ENCODE measurements at regions not wholly inside any gene's neighbourhood (a gene's known extent, or its start where the extent isn't known, plus 50 kb on each side); places are given as distances from the start of the nearest gene placed in this dataset.

DNA sequence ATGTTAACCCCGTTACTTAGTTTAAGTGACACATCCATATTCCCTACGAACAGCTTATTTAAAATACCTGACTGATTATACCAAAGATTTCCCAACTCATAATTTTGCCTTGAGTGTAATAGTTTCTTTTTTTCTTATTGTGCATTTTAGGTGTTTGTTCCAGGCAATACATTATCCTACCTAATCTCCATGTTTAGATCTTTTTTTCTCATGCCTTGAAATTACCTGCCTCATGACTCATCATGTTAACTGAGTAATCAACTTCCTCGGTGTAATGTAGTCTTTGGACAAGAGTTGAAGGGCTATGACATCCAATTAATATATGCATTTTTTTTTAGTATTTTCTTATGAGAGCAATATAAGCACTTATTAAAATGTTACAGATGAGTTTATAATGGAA is 228.7 kb upstream of the ANKRD50 start:
- Histone ChIP-seq H3K36me3 (ENCODE audit: low read depth) (no peaks in the 10 kb centered on the region), H3K27me3 (ENCODE audit: insufficient read depth, poor library complexity, severe bottlenecking) (no peaks in the 10 kb centered on the region), H3K4me3 (ENCODE audit: severe bottlenecking) (no peak overlapping the region), H3K4me1 (ENCODE audit: insufficient read depth, poor library complexity, severe bottlenecking) (peaks cover 73% of the 10 kb centered on the region), H3K27ac (ENCODE audit: poor library complexity, severe bottlenecking) (peak overlapping the region; percentile 99), H3K9me3 (ENCODE audit: severe bottlenecking) (no peaks in the 10 kb centered on the region)
- DNase-seq (ENCODE audit: low spot score): no peak
- TF ChIP-seq, protein P1, sequence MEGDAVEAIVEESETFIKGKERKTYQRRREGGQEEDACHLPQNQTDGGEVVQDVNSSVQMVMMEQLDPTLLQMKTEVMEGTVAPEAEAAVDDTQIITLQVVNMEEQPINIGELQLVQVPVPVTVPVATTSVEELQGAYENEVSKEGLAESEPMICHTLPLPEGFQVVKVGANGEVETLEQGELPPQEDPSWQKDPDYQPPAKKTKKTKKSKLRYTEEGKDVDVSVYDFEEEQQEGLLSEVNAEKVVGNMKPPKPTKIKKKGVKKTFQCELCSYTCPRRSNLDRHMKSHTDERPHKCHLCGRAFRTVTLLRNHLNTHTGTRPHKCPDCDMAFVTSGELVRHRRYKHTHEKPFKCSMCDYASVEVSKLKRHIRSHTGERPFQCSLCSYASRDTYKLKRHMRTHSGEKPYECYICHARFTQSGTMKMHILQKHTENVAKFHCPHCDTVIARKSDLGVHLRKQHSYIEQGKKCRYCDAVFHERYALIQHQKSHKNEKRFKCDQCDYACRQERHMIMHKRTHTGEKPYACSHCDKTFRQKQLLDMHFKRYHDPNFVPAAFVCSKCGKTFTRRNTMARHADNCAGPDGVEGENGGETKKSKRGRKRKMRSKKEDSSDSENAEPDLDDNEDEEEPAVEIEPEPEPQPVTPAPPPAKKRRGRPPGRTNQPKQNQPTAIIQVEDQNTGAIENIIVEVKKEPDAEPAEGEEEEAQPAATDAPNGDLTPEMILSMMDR (IDR thresholded peaks at IDR 0.05; ENCODE audit: poor library complexity, severe bottlenecking): no peak
- ATAC-seq (ENCODE audit: low read depth): peak; percentile 63

- no peak for DNase-seq (ENCODE audit: low spot score)
Measured at GRCh38 chr4:124940387-124940786, 227.9 kb upstream of the ANKRD50 start.

GRCh38 chr4:124939908-124940307 is 227.4 kb upstream of the ANKRD50 start:
- TF ChIP-seq, protein P1 (IDR thresholded peaks at IDR 0.05; ENCODE audit: poor library complexity, severe bottlenecking): no peak
- no peaks in the 10 kb centered on the region for H3K27me3 ChIP-seq (ENCODE audit: insufficient read depth, poor library complexity, severe bottlenecking)
- no peak overlapping the region for H3K4me3 ChIP-seq (ENCODE audit: severe bottlenecking)
- H3K9me3 ChIP-seq (ENCODE audit: severe bottlenecking): no peaks in the 10 kb centered on the region
- peaks cover 65% of the 10 kb centered on the region for H3K4me1 ChIP-seq (ENCODE audit: insufficient read depth, poor library complexity, severe bottlenecking)
- H3K27ac ChIP-seq (ENCODE audit: poor library complexity, severe bottlenecking): peak overlapping the region; percentile 99
- no peak for ATAC-seq (ENCODE audit: low read depth)
- no peaks in the 10 kb centered on the region for H3K36me3 ChIP-seq (ENCODE audit: low read depth)
- DNase-seq (ENCODE audit: low spot score): no peak

More at GRCh38 chr4:124940387-124940786, 227.9 kb upstream of the ANKRD50 start:
- H3K27ac ChIP-seq (ENCODE audit: poor library complexity, severe bottlenecking): peak overlapping the region; percentile 99
- no peak overlapping the region for H3K4me3 ChIP-seq (ENCODE audit: severe bottlenecking)
- ATAC-seq (ENCODE audit: low read depth): peak; percentile 69
- H3K27me3 ChIP-seq (ENCODE audit: insufficient read depth, poor library complexity, severe bottlenecking): no peaks in the 10 kb centered on the region
- H3K4me1 ChIP-seq (ENCODE audit: insufficient read depth, poor library complexity, severe bottlenecking): peaks cover 68% of the 10 kb centered on the region
- H3K36me3 ChIP-seq (ENCODE audit: low read depth): no peaks in the 10 kb centered on the region
- TF ChIP-seq, protein P1 (IDR thresholded peaks at IDR 0.05; ENCODE audit: poor library complexity, severe bottlenecking): no peak
- no peaks in the 10 kb centered on the region for H3K9me3 ChIP-seq (ENCODE audit: severe bottlenecking)

GRCh38 chr4:124938836-124939235 is 226.3 kb upstream of the ANKRD50 start:
- Histone ChIP-seq H3K9me3 (ENCODE audit: severe bottlenecking) (no peaks in the 10 kb centered on the region), H3K36me3 (ENCODE audit: low read depth) (no peaks in the 10 kb centered on the region), H3K27ac (ENCODE audit: poor library complexity, severe bottlenecking) (peak overlapping the region; percentile 99), H3K4me1 (ENCODE audit: insufficient read depth, poor library complexity, severe bottlenecking) (peaks cover 56% of the 10 kb centered on the region), H3K4me3 (ENCODE audit: severe bottlenecking) (no peak overlapping the region), H3K27me3 (ENCODE audit: insufficient read depth, poor library complexity, severe bottlenecking) (no peaks in the 10 kb centered on the region)
- TF ChIP-seq, protein P1 (IDR thresholded peaks at IDR 0.05; ENCODE audit: poor library complexity, severe bottlenecking): no peak
- DNase-seq (ENCODE audit: low spot score): no peak
- ATAC-seq (ENCODE audit: low read depth): no peak

- H3K36me3 ChIP-seq (ENCODE audit: low read depth): no peaks in the 10 kb centered on the region
- no peak for ATAC-seq (ENCODE audit: low read depth)
Measured at GRCh38 chr4:124937993-124938392, 225.5 kb upstream of the ANKRD50 start.

More at GRCh38 chr4:124937993-124938392, 225.5 kb upstream of the ANKRD50 start:
- Histone ChIP-seq H3K27me3 (ENCODE audit: insufficient read depth, poor library complexity, severe bottlenecking) (no peaks in the 10 kb centered on the region), H3K4me3 (ENCODE audit: severe bottlenecking) (no peak overlapping the region), H3K9me3 (ENCODE audit: severe bottlenecking) (no peaks in the 10 kb centered on the region), H3K4me1 (ENCODE audit: insufficient read depth, poor library complexity, severe bottlenecking) (peaks cover 47% of the 10 kb centered on the region), H3K27ac (ENCODE audit: poor library complexity, severe bottlenecking) (peak overlapping the region; percentile 99)
- TF ChIP-seq, protein P1 (IDR thresholded peaks at IDR 0.05; ENCODE audit: poor library complexity, severe bottlenecking): no peak
- no peak for DNase-seq (ENCODE audit: low spot score)

Measured in RWPE2 (cell line).